Uterus (tissue), 2 donors: ENCODE measurements at regions not wholly inside any gene's neighbourhood (a gene's known extent, or its start where the extent isn't known, plus 50 kb on each side); places are given as distances from the start of the nearest gene placed in this dataset.

Experiments
- CTCF ChIP-seq, 4 experiments: fragments of 200-600 bp in 2 of 4; fragments of 450-650 bp in 2 of 4; sonication (generic) in 2 of 4; IDR thresholded peaks; one replicate each; pipeline ENCODE4 v1.5.1; 2016 to 2019; ENCODE audit warnings: antibody characterized with exemption in 4 of 4, mild to moderate bottlenecking in 2 of 4, moderate library complexity in 1 of 4
- POLR2A ChIP-seq, 2 donors: fragments of 450-650 bp; IDR thresholded peaks; one replicate each; pipeline ENCODE4 v1.6.1; 2016; ENCODE audit warnings: antibody characterized with exemption in 2 of 2, mild to moderate bottlenecking in 1 of 2, moderate library complexity in 1 of 2

GRCh38 chr1:221067721-221068120 is 188.5 kb downstream of the HLX start:
- TF ChIP-seq CTCF (IDR thresholded peaks at IDR 0.05) (no peak), POLR2A (IDR thresholded peaks at IDR 0.05) (no peak)
